ENCODE measurements at regions not wholly inside any gene's neighbourhood (a gene's known extent, or its start where the extent isn't known, plus 50 kb on each side); places are given as distances from the start of the nearest gene placed in this dataset.
"Not testable (repeated sequence)": the region's sequence is repeated elsewhere in the genome, so short reads cannot be mapped to it uniquely, and the experiment has no call there.

DNA sequence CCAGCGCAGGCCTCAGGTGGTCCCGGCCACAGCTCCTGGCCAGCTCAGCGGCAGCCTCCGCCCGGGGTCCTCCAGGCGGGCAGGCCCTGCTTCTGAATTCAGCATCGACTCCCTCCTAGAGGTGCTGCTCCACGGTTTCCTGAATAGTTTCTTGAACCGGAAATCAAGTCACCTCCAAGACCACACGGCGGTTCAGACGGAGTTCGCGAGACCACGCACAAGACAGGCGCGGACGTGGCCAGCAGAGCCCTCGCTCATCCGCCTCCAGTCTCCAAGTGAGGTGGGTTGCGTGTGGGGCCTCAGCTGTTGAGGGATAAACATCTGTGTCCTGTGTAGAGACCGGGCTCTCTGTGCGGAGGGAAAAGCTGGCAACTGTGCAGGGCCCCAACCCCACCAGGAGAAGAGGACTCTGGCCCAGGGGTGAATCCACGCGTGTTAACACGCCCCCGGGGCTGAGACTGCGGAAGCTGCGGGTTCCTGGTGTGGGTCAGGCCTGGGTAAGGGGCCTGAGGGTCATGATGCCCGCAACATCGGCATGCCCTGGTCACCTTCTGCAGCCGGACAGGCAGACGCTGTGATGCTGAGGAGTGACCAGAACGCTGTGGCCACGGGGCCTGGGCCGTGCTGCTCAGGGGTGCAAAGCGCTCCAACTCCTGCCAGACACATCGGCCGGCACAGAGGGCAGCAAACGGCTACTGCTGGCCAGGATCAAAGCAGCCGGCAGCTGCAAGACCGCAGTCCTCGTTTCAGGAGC is 55.0 kb upstream of the METRNL start:
- Histone ChIP-seq H4K20me1 (ENCODE audit: insufficient read depth) (no peaks in the 10 kb centered on the region), H3K27me3 (ENCODE audit: insufficient read depth, low read depth) (no peaks in the 10 kb centered on the region), H3K4me1 (replicated peaks; ENCODE audit: insufficient read depth) (no peaks in the 10 kb centered on the region), H3K4me2 (no peak overlapping the region), H3K36me3 (ENCODE audit: low read depth) (no peaks in the 10 kb centered on the region), H3K79me2 (ENCODE audit: low read depth) (no peaks in the 10 kb centered on the region), H2AFZ (no peak overlapping the region), H3F3A (ENCODE audit: insufficient read depth, low read depth) (no peaks in the 10 kb centered on the region), H3K27ac (no peak overlapping the region), H3K9me3 (ENCODE audit: insufficient read depth, low read depth) (no peaks in the 10 kb centered on the region), H3K4me3 (no peak overlapping the region), H3K9me2 (ENCODE audit: insufficient read depth) (no peaks in the 10 kb centered on the region)
- ChIA-PET POLR2A (ENCODE audit: unreplicated experiment) (no interaction called here), CTCF (no interaction called here)
- intact Hi-C loops (cut with micrococcal nuclease; ENCODE audit: unreplicated experiment) = no loop called here
- no peak for TF ChIP-seq EZH2 (IDR thresholded peaks at IDR 0.05; ENCODE audit: low read depth)
- TF ChIP-seq, protein P1, sequence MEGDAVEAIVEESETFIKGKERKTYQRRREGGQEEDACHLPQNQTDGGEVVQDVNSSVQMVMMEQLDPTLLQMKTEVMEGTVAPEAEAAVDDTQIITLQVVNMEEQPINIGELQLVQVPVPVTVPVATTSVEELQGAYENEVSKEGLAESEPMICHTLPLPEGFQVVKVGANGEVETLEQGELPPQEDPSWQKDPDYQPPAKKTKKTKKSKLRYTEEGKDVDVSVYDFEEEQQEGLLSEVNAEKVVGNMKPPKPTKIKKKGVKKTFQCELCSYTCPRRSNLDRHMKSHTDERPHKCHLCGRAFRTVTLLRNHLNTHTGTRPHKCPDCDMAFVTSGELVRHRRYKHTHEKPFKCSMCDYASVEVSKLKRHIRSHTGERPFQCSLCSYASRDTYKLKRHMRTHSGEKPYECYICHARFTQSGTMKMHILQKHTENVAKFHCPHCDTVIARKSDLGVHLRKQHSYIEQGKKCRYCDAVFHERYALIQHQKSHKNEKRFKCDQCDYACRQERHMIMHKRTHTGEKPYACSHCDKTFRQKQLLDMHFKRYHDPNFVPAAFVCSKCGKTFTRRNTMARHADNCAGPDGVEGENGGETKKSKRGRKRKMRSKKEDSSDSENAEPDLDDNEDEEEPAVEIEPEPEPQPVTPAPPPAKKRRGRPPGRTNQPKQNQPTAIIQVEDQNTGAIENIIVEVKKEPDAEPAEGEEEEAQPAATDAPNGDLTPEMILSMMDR (conservative IDR thresholded peaks at IDR 0.05) = no peak
- DNase-seq = no peak
- BruUV-seq (replicated peaks) = no TSS peak

DNA sequence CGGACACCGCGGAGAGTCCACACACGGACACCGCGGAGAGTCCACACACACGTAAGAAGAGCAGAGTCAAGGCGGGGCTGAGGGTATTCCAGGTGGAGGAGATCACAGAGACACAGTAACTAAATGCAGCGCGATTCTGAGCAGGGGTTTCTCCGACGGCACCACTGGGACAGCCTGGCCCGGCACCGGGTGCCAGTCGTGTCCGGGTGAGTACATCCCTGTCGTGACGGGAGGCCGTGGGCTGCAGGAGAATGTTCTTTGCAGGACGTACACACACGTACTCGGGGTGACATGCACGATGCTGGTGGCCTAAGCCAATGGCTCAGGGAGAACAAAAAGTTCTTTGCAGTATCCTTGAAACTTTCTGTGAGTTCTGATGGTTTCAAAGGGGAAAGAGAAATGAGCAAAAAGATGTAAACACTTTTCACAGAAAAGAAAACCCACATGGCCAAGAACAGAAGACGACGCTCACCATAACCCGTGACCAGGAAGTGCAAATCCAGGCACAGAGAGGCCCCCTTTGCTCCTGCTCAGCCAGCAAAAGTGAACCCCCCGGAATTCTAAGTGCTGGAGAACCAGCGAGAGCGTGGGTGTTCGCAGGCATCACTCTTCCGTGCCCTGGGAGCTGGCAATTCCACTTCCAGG is 53.7 kb upstream of the METRNL start:
- Histone ChIP-seq H3K27ac (no peak overlapping the region), H3K9me3 (ENCODE audit: insufficient read depth, low read depth) (no peaks in the 10 kb centered on the region), H3K27me3 (ENCODE audit: insufficient read depth, low read depth) (no peaks in the 10 kb centered on the region), H3K4me1 (replicated peaks; ENCODE audit: insufficient read depth) (no peaks in the 10 kb centered on the region), H2AFZ (no peak overlapping the region), H3K4me3 (no peak overlapping the region), H3K36me3 (ENCODE audit: low read depth) (no peaks in the 10 kb centered on the region), H3K4me2 (no peak overlapping the region), H4K20me1 (ENCODE audit: insufficient read depth) (no peaks in the 10 kb centered on the region), H3F3A (ENCODE audit: insufficient read depth, low read depth) (no peaks in the 10 kb centered on the region), H3K9me2 (ENCODE audit: insufficient read depth) (no peaks in the 10 kb centered on the region), H3K79me2 (ENCODE audit: low read depth) (no peaks in the 10 kb centered on the region)
- TF ChIP-seq, protein P1 (conservative IDR thresholded peaks at IDR 0.05) = no peak
- no peak for TF ChIP-seq EZH2 (IDR thresholded peaks at IDR 0.05; ENCODE audit: low read depth)
- ChIA-PET POLR2A (ENCODE audit: unreplicated experiment) (no interaction called here), CTCF (no interaction called here)
- intact Hi-C loops (cut with micrococcal nuclease; ENCODE audit: unreplicated experiment) = no loop called here
- no TSS peak for BruUV-seq (replicated peaks)
- DNase-seq = no peak

DNA sequence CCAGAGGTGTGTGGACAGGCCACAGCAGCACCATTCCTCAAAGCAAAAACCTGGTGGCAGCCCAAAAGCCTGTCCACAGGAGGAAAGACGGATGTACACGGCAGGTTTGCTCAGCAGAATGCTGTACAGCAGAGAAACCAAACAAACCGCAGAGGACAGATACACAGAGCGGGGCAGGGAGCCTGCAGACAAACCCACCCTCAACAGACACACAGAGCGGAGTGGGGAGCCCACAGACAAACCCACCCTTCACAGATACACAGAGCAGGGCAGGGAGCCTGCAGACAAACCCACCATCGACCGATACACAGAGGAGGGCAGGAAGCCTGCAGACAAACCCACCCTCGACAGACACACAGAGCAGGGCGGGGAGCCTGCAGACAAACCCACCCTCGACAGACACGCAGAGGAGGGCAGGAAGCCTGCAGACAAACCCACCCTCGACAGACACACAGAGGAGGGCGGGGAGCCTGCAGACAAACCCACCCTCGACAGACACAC is 53.0 kb upstream of the METRNL start:
- Histone ChIP-seq H3K4me2 (no peak overlapping the region), H3K79me2 (ENCODE audit: low read depth) (no peaks in the 10 kb centered on the region), H3K9me3 (ENCODE audit: insufficient read depth, low read depth) (no peaks in the 10 kb centered on the region), H4K20me1 (ENCODE audit: insufficient read depth) (no peaks in the 10 kb centered on the region), H3K9me2 (ENCODE audit: insufficient read depth) (no peaks in the 10 kb centered on the region), H2AFZ (no peak overlapping the region), H3K4me3 (no peak overlapping the region), H3K36me3 (ENCODE audit: low read depth) (no peaks in the 10 kb centered on the region), H3K4me1 (replicated peaks; ENCODE audit: insufficient read depth) (no peaks in the 10 kb centered on the region), H3F3A (ENCODE audit: insufficient read depth, low read depth) (no peaks in the 10 kb centered on the region), H3K27ac (no peak overlapping the region), H3K27me3 (ENCODE audit: insufficient read depth, low read depth) (no peaks in the 10 kb centered on the region)
- CTCF ChIA-PET = no interaction called here
- intact Hi-C loops (cut with micrococcal nuclease; ENCODE audit: unreplicated experiment) = no loop called here
- no TSS peak for BruUV-seq (replicated peaks)
- POLR2A ChIA-PET (ENCODE audit: unreplicated experiment) = no interaction called here
- no peak for TF ChIP-seq EZH2 (IDR thresholded peaks at IDR 0.05; ENCODE audit: low read depth)
- TF ChIP-seq, protein P1 (conservative IDR thresholded peaks at IDR 0.05) = no peak
- no peak for DNase-seq

DNA sequence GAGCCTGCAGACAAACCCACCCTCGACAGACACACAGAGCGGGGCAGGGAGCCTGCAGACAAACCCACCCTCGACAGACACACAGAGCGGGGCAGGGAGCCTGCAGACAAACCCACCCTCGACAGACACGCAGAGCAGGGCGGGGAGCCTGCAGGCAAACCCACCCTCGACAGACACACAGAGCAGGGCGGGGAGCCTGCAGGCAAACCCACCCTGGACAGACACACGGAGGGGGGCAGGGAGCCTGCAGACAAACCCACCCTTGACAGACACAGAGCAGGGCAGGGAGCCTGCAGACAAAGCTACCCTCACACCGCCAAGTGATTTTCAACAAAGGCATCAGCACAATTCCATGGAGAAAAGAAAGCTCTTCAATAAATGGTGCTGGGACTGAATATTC is 52.5 kb upstream of the METRNL start:
- H3F3A ChIP-seq (ENCODE audit: insufficient read depth, low read depth); H3K4me3 ChIP-seq; CTCF ChIA-PET; BruUV-seq (replicated peaks); DNase-seq; H3K79me2 ChIP-seq (ENCODE audit: low read depth); H3K4me1 ChIP-seq (replicated peaks; ENCODE audit: insufficient read depth); H2AFZ ChIP-seq; H3K27me3 ChIP-seq (ENCODE audit: insufficient read depth, low read depth); H3K36me3 ChIP-seq (ENCODE audit: low read depth); H3K27ac ChIP-seq; H4K20me1 ChIP-seq (ENCODE audit: insufficient read depth); POLR2A ChIA-PET (ENCODE audit: unreplicated experiment); H3K9me2 ChIP-seq (ENCODE audit: insufficient read depth); intact Hi-C loops (cut with micrococcal nuclease; ENCODE audit: unreplicated experiment); H3K9me3 ChIP-seq (ENCODE audit: insufficient read depth, low read depth); H3K4me2 ChIP-seq: not testable (repeated sequence)

Data from PC-9 (cell line).